ENCODE measurements at regions not wholly inside any gene's neighbourhood (a gene's known extent, or its start where the extent isn't known, plus 50 kb on each side); places are given as distances from the start of the nearest gene placed in this dataset.

GRCh38 chr12:131589221-131589897, 121.5 kb upstream of the SFSWAP start:
- WGBS, 2 experiments (ENCODE audit: extremely low coverage in 2 of 2, insufficient read length in 1 of 2), result no CpG with 5 or more reads among the region's 11 CpGs
- Histone ChIP-seq H2AK5ac (ENCODE audit: low read depth, low read length) (no peak overlapping the region), H4K5ac (ENCODE audit: low read depth, low read length) (no peak overlapping the region), H3K79me1 (ENCODE audit: low read depth in 1 of 2, low read length in 2 of 2) (no peaks in the 10 kb centered on the region), H2BK5ac (ENCODE audit: low read depth, low read length, poor library complexity, severe bottlenecking) (no peak overlapping the region), H2BK15ac (ENCODE audit: low read depth, low read length) (no peak overlapping the region), H3K9ac (ENCODE audit: low read depth, low read length) (no peak overlapping the region), H4K8ac (ENCODE audit: low read depth in 2 of 2, low read length in 2 of 2) (no peak overlapping the region), H2BK120ac (ENCODE audit: low read depth, low read length) (no peak overlapping the region), H3K27ac (ENCODE audit: insufficient read depth, low read length) (no peak overlapping the region), H3K18ac (ENCODE audit: low read depth, low read length) (no peak overlapping the region), H3K56ac (ENCODE audit: extremely low read depth, insufficient read depth, low read length) (no peak overlapping the region), H3K14ac (replicated peaks; ENCODE audit: low read depth, low read length) (no peak overlapping the region), H3K9me1 (ENCODE audit: insufficient read depth, low read length) (no peaks in the 10 kb centered on the region), H2BK20ac (ENCODE audit: low read depth, low read length) (no peak overlapping the region), H2AK9ac (replicated peaks; ENCODE audit: low read depth, low read length, poor library complexity) (no peak overlapping the region), H3K9me3 (ENCODE audit: control insufficient read depth, insufficient read depth, low read length) (peaks cover 40% of the 10 kb centered on the region), H3K4me2 (ENCODE audit: low read depth, low read length) (no peak overlapping the region), H3K23ac (ENCODE audit: low read depth, low read length) (no peak overlapping the region), H4K91ac (ENCODE audit: insufficient read depth, low read depth, low read length) (no peak overlapping the region), H3K4me1 (ENCODE audit: control insufficient read depth, insufficient read depth, low read length) (no peaks in the 10 kb centered on the region), H3K27me3 (ENCODE audit: control insufficient read depth, insufficient read depth, low read length) (no peaks in the 10 kb centered on the region), H3K4ac (ENCODE audit: low read depth, low read length) (no peak overlapping the region), H3K36me3 (ENCODE audit: control insufficient read depth, insufficient read depth, low read length) (no peaks in the 10 kb centered on the region), H2AFZ (replicated peaks; ENCODE audit: low read length, poor library complexity) (no peak overlapping the region), H3K4me3 (ENCODE audit: insufficient read depth, low read depth, low read length) (no peak overlapping the region), H4K20me1 (ENCODE audit: insufficient read depth, low read length) (no peaks in the 10 kb centered on the region)
- CTCF ChIA-PET, result no interaction called here
- in situ Hi-C loops (cut with MboI; ENCODE audit: low sequenced_read_pairs) (no loop called here), intact Hi-C loops (cut with micrococcal nuclease) (no loop called here), dilution Hi-C loops (cut with HindIII; ENCODE audit: low sequenced_read_pairs, unreplicated experiment) (no loop called here)
- no TSS peak for BruUV-seq (replicated peaks)
- TF ChIP-seq FOS (IDR thresholded peaks at IDR 0.05; ENCODE audit: low read depth, low read length) (no peak), CHD1 (IDR thresholded peaks at IDR 0.05; ENCODE audit: low read depth, low read length) (no peak), CTCF (conservative IDR thresholded peaks at IDR 0.05; ENCODE audit: low read depth, low read length) (no peak)
- DNase-seq, result no peak
- POLR2A ChIA-PET (ENCODE audit: unreplicated experiment), result no interaction called here
- no peak for ATAC-seq (ENCODE audit: low read depth)

Data from IMR-90 (cell line).